ENCODE measurements at regions not wholly inside any gene's neighbourhood (a gene's known extent, or its start where the extent isn't known, plus 50 kb on each side); places are given as distances from the start of the nearest gene placed in this dataset.

DNA sequence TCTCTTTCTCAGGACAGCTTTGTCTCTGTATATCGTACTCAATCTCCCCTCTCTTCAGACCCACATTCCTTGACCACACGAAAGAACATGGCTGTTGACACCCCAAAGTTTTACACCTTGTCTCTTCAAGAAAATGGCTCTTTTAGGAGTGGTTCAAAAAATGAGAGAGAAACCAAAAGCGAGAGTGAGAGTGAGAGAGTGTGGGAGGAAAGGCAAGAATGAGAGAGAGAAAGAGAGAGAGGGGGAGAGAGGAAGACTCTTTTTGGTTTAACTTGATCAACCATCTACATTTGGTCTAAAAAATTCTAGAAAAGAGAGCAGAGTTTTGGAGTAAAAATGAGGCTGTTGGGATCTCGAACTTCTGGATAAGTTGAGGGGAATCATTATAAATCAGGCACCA lies 581.8 kb upstream of the WWC1 start:
- no peak for DNase-seq
- in situ Hi-C loops (cut with MboI; ENCODE audit: low pct_unique_long_range_greater_than_20kb, low sequenced_read_pairs), result no loop called here

DNA sequence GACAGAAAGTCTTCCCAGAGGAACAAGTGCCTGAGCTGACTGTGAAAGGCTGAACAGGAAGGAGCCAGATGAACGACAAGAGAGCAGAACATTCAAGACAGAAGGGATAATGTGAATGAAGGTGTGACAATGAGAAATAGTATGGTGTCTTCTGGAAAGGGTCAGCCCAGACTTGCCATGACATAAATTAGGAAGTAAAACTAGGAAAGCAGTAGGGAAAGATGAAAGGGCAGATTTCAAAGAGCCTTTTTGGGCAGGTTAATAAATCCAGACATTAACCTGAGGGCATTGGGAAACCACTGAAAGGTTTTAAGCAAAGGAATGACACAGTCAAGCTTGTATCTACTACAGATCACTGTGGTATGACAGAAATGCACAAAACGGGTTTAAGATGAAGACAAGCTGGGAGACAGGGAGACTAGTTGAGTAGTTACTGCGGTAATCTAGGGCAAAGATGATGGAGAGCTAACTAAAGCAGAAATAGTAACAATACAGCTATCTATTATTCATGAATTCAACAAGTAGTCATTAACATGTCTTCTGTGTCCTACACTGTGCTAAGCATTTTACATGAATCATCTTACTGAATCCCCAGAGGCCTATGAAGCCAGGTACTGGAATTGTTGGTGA lies 580.9 kb upstream of the WWC1 start:
- no peak for DNase-seq

DNA sequence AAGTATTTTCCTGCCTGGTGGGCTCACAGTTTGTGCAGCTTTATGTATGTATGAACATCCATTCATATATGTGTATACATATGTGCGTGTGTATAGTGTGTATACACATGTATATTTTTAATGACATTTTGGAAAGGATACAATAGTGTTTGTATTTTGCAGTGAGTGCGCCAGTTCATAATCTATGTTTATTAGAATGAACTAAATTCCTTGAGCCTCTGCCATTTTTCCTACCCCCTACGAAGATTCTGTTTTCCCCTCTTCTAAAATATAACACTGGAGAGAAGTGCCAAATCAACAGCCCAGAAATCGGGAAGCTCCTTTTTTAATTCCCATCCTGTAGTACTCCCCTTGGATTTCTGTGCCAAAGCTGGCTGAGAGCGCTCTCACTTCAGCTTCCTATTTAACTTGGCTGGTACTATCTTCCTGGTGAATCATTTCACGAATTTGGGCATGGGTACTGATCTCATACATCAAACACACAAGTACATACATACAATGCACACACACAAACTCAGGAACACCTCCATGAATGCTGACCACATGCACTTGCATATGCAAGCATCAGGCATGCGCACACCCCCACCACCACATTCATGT lies 578.4 kb upstream of the WWC1 start:
- in situ Hi-C loops (cut with MboI; ENCODE audit: low pct_unique_long_range_greater_than_20kb, low sequenced_read_pairs), result no loop called here
- DNase-seq, result no peak

More for the DNA sequence above, 580.9 kb upstream of the WWC1 start:
- in situ Hi-C loops (cut with MboI; ENCODE audit: low pct_unique_long_range_greater_than_20kb, low sequenced_read_pairs), result no loop called here

DNA sequence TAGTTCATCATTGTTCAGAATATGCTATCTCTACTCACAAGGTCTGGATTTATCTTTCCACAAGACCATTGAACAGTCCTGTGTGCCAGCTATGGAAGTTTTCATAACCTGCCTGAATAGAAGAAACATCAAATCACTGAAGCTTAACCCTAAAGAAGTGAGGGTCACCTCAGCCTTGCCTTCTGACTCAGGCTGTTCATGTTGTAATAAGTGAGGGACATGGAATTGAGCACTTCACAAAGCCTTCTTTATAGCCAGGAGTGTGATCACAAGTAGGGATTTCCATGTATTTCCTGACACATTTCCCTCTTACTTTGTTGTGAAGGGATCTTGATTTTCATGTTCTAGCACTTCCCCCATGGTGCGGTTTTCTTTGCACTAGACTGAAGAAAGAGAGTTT lies 577.5 kb upstream of the WWC1 start:
- DNase-seq, result no peak
- in situ Hi-C loops (cut with MboI; ENCODE audit: low pct_unique_long_range_greater_than_20kb, low sequenced_read_pairs), result no loop called here

DNA sequence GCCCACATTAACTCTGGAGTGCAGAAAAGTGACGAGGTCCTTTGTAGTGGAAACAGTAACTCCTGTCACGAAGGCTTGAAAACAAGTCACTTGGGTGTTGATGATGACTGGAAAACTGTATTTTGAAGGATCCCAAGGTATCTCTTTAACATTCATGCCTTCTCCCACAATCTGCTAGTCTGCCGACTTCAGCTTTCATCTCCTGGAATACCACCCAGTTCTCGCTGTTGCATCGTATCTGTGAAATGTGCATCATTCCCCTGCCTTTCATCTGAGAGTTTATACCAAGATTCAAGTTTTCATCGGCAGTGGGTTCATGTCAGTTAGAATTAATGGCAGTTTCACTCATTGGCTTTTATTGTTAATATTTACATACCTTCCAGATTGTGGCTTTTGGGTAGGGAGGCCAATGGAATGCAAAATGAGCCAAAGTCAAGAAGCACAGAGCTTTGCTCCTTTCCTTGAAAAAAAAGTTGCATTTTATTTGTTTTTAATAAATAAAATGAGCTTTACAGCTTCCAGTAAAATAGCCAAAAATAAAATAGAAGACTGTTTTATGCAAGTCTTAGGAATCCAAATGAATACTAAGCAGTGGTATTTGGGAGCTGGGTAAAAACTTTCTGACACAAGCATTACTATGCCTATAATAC lies 575.2 kb upstream of the WWC1 start:
- in situ Hi-C loops (cut with MboI; ENCODE audit: low pct_unique_long_range_greater_than_20kb, low sequenced_read_pairs), result no loop called here
- no peak for DNase-seq

DNA sequence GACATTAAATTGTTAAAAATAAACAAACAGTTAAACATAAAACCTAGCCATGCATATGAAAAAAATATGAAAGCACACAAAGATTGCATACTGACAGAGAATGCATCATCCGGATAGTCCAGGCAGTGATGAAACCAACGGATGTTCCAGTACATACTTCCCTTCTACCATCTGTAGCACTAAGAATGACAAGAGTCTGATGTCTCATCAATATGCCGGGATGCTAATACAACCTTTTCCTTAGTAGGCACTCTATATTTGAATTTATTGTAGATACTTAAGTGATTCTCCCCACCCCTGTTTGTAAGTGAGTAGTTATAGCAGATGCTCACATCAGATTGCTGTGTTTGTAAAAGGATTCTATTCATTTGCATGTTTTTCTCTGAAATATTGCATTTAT lies 571.2 kb upstream of the WWC1 start:
- in situ Hi-C loops (cut with MboI; ENCODE audit: low pct_unique_long_range_greater_than_20kb, low sequenced_read_pairs), result no loop called here
- no peak for DNase-seq

DNA sequence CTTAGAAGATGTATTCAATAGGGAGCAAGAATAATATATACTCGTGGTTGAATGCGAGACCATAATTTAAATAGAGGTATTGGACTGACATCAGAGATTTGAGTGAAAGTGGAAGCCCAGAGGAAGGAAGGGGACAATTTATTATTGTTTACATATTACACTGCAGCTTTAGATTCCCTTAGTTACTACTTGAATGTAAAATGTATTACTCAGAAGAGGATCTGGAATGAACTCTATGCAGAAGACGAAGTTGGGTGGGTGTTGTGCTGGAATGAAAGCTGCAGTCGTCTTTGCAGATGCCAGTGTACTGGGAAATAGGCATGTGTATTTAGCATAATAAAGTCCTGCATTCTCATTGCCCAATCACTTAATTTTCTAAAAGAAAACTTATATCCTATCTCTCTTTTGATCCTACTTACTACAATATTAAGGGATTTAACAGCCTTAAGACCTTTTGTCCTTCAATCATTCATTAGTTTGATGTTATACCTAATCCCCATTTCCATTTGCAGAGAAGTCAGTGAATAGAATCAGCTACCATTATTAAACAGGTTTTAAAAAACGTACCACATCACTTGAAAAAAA lies 570.7 kb upstream of the WWC1 start:
- in situ Hi-C loops (cut with MboI; ENCODE audit: low pct_unique_long_range_greater_than_20kb, low sequenced_read_pairs), result no loop called here
- DNase-seq, result no peak

DNA sequence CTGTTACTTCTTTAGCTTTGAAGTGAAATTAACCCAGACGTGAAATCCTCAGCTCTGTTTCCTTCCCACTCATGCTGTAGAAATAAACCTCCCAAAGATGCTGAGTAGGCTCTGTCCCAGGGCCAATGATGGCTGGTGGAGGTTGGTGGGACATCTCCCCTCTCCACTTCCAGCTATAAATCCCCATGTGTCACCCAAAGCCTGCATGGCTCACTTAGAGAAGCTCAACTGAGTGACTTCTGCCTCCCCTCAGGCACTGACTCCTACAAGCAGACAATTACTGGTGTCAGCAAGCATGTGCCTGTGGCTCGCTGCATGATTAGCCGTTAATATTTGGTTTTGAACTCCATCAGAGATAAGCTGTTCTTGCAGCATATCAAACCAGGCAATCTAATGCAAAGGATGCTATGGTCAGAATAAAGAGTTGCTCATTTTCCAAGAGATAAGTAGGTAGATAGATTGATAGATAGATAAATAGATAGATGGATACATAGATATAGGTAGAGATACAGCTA lies 569.5 kb upstream of the WWC1 start:
- in situ Hi-C loops (cut with MboI; ENCODE audit: low pct_unique_long_range_greater_than_20kb, low sequenced_read_pairs), result no loop called here

DNA sequence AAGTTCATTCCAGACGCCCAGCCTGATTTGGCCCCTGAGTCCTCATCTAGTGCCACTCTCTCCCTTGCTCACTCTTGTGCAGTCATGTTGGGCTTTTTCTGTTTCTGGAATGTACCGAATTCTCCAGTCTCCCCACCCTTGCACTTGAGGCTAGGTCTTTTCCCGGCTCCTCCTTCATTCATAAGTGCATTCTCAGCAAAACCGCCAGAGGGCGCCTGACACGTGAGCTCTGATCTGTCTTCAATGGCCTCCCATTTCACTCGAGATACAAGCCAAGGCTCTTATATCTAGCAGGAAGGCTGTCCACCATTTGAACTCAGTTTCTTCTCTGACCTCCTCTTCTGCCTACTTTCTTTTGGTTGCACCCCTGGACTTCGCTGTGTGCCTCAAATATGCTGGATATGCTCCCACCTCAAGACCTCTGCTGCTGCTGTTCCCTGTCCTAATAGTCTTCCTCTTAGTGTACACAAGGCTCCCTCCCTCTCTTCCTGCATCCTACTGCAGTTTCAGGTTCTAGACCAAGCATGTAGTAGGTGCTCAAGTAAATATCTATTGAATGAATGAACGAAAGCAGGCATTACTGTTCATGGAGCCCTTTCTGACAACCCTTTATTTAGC lies 568.1 kb upstream of the WWC1 start:
- DNase-seq, result peak; percentile 79
- in situ Hi-C loops (cut with MboI; ENCODE audit: low pct_unique_long_range_greater_than_20kb, low sequenced_read_pairs), result no loop called here

More for the DNA sequence above, 569.5 kb upstream of the WWC1 start:
- no peak for DNase-seq

DNA sequence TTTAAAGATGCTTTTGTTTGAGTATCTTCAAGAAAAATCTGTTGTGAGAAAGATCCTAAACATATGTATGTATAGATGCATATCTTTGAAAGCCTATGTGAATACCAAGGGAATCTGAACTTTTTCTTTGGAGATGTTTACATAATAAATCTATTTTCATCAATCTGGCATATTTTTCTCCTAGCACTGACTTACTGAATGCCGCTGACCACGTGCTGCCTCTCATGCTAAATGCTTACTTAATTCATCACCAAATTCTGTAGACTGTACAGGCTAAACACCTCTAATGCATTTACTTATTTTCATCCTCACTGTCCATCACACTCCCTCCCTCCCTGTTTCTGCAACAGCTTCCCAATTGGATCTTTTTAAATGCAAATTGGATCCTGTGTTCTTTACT lies 566.2 kb upstream of the WWC1 start:
- in situ Hi-C loops (cut with MboI; ENCODE audit: low pct_unique_long_range_greater_than_20kb, low sequenced_read_pairs), result no loop called here
- DNase-seq, result no peak

DNA sequence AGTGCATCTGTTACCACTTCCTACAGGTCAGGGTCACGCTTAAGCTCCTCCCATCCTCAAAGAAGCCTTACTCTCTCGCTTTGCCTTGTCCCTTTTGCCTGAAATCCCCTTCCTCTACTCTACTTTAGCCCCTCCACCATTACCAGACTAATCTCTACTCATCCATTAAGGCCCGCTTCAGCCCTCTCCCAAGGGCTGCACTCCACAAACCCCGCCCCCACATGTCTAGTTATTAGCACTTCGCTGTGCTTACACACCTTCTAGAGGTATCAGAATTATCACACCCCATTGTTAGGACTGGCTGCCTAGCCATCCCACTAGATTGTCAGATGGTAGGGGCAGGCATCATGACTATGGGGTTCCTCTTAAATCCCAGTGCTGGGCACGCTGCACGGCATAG lies 565.7 kb upstream of the WWC1 start:
- DNase-seq, result no peak

DNA sequence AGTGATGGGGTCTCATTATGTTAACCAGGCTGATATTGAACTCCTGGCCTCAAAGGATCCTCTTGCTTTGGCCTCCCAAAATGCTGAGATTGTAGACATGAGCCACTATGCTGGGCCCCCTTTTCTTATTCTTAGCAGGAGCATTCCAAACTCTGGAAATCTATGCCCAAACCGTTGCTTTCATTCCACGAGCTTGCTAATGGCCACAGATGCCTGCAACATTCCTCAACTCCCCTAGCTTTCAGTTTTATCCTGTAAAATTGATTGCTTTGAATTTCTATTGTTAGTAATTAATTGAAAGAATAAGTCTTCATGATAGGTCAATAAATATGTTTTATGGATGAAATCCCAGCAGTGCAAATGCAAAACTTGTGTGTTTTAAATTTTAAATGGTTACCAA lies 564.8 kb upstream of the WWC1 start:
- in situ Hi-C loops (cut with MboI; ENCODE audit: low pct_unique_long_range_greater_than_20kb, low sequenced_read_pairs), result no loop called here

More for the DNA sequence above, 565.7 kb upstream of the WWC1 start:
- in situ Hi-C loops (cut with MboI; ENCODE audit: low pct_unique_long_range_greater_than_20kb, low sequenced_read_pairs), result no loop called here

DNA sequence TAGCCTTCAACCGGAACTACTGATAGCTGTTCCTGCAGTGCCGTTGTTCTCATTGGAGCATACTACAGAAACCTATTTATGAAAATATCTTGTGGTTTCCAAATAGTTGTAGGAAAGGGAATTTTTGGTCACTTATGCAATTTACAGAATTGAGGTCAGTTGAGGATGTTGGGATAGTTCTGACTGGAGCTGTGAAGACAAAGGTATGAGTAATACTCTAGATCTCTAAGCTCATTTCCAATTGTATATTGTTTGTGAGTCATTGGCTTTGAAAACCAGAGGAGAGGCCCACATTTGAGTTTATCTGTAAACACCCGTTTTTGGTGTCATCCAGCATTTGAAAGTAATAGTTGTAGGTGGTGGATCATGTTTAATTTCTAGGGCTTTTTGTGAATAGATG lies 561.3 kb upstream of the WWC1 start:
- in situ Hi-C loops (cut with MboI; ENCODE audit: low pct_unique_long_range_greater_than_20kb, low sequenced_read_pairs), result no loop called here
- no peak for DNase-seq

More for the DNA sequence above, 564.8 kb upstream of the WWC1 start:
- no peak for DNase-seq

DNA sequence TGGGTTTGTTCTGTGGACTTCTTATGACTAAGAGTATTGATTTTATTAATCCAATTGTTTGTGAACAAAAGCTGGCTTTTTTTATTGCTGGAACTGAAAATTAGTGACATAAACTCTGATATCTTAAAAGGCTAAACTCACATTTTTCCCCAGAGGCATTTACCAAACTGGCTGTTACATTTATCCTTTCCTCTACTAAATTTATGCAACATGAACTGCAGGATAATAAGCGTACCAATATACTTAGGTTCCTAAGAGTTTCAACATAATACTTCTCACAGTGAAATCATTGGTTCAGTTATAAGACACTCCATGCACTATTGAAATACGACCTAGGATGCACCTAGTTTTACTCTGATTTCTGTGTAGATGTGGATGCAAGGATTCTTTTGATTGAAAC lies 560.8 kb upstream of the WWC1 start:
- no peak for DNase-seq
- in situ Hi-C loops (cut with MboI; ENCODE audit: low pct_unique_long_range_greater_than_20kb, low sequenced_read_pairs), result no loop called here

DNA sequence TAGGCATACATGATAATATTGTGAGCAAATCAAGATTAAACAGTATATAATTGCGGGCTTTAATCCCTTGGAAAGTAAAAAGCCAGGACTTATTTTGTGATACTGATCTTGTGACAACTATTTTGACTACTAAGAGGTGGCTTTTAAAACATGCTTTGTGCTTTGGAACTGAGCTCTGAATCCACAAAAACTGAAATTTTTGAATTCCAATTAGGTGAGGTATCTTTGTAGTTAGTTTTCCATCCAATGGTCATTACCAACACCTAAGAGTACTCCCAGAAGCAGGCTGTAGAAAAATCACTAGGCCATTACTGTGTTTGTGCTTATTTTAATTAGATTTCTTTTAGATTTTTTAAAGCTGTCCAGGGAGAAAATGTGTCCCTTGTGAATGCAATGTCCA lies 559.5 kb upstream of the WWC1 start:
- in situ Hi-C loops (cut with MboI; ENCODE audit: low pct_unique_long_range_greater_than_20kb, low sequenced_read_pairs), result no loop called here
- DNase-seq, result no peak

DNA sequence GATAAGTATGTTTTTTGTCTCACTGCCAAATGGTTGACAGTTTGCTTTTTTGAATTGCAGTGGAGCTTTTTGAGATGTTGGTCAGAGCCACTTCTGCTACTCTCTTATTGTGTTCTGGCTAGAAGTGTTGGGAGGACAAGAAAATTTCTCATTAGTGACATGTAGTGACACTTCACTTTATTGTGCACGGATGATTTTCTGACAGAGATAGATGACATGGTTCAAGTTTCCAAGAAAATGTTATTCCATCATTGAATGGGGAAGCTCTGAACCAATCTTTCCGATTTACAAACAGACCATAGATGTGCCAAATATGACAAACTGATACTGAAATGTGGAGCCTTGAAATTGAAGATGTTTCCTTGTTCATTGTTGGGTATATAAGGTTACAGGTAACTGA lies 558.9 kb upstream of the WWC1 start:
- no peak for DNase-seq
- in situ Hi-C loops (cut with MboI; ENCODE audit: low pct_unique_long_range_greater_than_20kb, low sequenced_read_pairs), result no loop called here

DNA sequence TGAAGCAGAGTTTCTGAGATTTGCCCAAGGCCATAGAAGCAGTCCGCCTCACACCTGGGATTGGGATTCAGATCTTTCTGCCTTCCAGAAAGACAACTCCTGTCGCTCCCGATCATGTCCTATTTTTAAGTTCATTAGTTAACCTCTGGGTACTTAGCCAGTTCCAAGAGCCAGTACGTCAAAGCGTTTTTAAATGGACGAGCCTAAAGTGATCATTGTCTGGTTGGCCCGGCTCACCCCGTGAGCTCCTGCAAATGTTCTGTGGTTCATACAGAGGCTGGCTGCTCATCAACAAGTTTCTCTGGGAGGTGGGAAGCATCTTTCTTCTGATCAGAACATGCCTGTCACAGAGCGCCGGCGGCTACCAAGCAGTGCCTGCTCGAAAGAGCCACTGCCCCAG lies 554.5 kb upstream of the WWC1 start:
- in situ Hi-C loops (cut with MboI; ENCODE audit: low pct_unique_long_range_greater_than_20kb, low sequenced_read_pairs), result no loop called here
- DNase-seq, result no peak

DNA sequence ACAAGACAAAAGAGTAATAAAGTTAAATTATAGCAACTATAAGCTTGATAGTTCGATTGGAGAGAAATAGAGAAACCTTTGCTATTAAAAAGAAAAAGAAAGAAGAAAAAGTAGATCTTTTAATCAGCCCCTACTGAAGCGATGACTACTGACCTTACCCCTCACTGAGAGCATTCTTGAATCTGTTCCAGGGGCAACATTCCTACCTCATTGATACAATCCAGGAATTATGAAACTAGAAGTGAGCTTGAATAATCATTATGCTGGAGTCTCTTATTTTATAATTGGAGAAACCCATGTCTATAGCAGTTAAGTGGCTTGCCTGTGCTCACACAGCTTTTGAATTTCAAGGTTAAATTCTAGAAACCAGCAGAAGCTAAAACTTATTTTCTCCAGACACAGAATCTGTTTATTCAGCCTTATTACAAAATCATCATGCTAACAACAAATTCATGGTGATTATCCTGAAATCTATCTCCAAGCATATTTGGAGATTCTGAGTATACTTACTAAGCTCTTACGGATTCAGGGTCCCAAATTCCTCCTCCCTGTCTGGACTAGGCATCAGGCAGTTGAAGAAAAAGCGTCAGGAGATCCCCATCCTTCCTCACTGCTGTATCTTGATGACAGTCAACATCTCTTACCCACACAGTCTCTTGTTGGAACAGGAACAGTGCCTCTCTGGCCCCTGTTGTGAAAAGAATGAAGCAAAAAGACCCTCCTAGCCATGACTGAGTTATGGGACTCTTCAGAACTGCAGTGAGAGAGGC lies 547.6 kb upstream of the WWC1 start:
- no peak for DNase-seq
- in situ Hi-C loops (cut with MboI; ENCODE audit: low pct_unique_long_range_greater_than_20kb, low sequenced_read_pairs), result no loop called here

DNA sequence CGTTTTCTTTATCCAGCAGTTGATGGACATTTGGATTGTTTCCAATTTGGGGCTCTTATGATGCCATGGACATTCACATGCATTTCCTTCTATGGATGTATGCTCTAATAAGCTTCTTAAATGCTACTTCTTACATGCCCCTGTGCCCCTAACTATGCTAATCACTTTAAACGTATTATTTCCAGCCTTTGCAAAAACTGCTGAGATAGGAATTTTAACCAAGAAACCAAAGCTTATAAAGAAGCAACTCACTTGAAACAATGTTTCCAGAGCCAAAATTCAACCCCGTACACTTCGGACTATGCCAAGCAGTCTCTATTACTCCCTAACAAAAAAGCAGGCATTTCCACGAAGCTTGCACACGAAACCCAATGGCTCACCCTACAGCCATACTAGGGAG lies 545.6 kb upstream of the WWC1 start:
- DNase-seq, result no peak
- in situ Hi-C loops (cut with MboI; ENCODE audit: low pct_unique_long_range_greater_than_20kb, low sequenced_read_pairs), result no loop called here

Data from KBM-7 (cell line).